K562 (cell line): ENCODE measurements at regions not wholly inside any gene's neighbourhood (a gene's known extent, or its start where the extent isn't known, plus 50 kb on each side); places are given as distances from the start of the nearest gene placed in this dataset.

Experiments
- CBX3 ChIP-seq, 2 experiments: IDR thresholded peaks; 1 replicate in 1 of 2; 2 replicates in 1 of 2; pipeline ENCODE4 v1.6.1; 2012; ENCODE audit warnings: inconsistent platforms in 2 of 2, low read length in 2 of 2, borderline replicate concordance in 1 of 2, control low read depth in 1 of 2
- FOS ChIP-seq: IDR thresholded peaks from 3 replicates; pipeline ENCODE4 v1.6.1; 2011; ENCODE audit not compliant: insufficient read length; ENCODE audit errors: extremely low read depth
- GATA2 ChIP-seq: sonication (generic); formaldehyde crosslinking; IDR thresholded peaks from 2 replicates; pipeline ENCODE4 v1.4.0; 2020; ENCODE audit warnings: mild to moderate bottlenecking, missing genetic modification reagents
- MEF2D ChIP-seq: conservative IDR thresholded peaks from 2 replicates; pipeline ENCODE4 v1.6.1; 2016; ENCODE audit warnings: low read depth, missing genetic modification characterization, missing compliant biosample characterization
- PHTF2 ChIP-seq: fragments of 250-450 bp; sonication (Bioruptor Pico); IDR thresholded peaks from 2 replicates; pipeline ENCODE4 v1.5.0; 2021; ENCODE audit warnings: mild to moderate bottlenecking
- POLR2G ChIP-seq: fragments of 200-400 bp; formaldehyde crosslinking; IDR thresholded peaks from 2 replicates; pipeline ENCODE4 v1.6.1; 2017; ENCODE audit warnings: low read depth, mild to moderate bottlenecking, antibody characterized with exemption, low read length, moderate library complexity
- PRMT5 ChIP-seq: sonication (generic); formaldehyde crosslinking; IDR thresholded peaks from 2 replicates; pipeline ENCODE4 v1.5.0; 2020; ENCODE audit warnings: missing genetic modification reagents
- SAP30 ChIP-seq: fragments of 200-600 bp; sonication (generic); IDR thresholded peaks from 2 replicates; pipeline ENCODE4 v1.6.1; 2012; ENCODE audit warnings: borderline replicate concordance, low read depth, mild to moderate bottlenecking, moderate library complexity, low read length, control low read depth, inconsistent platforms; ENCODE audit not compliant: insufficient read depth, poor library complexity, severe bottlenecking
- WHSC1 ChIP-seq: IDR thresholded peaks from one replicate; pipeline ENCODE4 v1.6.1; 2012; ENCODE audit warnings: low read length, control low read depth, inconsistent platforms
- ZNF408 ChIP-seq: fragments of 250-450 bp; sonication (Bioruptor Pico); IDR thresholded peaks from 2 replicates; pipeline ENCODE4 v1.4.0; 2020; ENCODE audit warnings: low read depth, mild to moderate bottlenecking, moderate library complexity
- TF ChIP-seq, protein P1 (sequence below): sonication (generic); formaldehyde crosslinking; IDR thresholded peaks from 2 replicates; pipeline ENCODE4 v1.8.0; 2022; ENCODE audit warnings: missing genetic modification reagents, mild to moderate bottlenecking, borderline replicate concordance
- TF ChIP-seq, protein P2 (sequence below): fragments of 450-650 bp; IDR thresholded peaks from 2 replicates; pipeline ENCODE4 v1.6.1; 2017; ENCODE audit warnings: mild to moderate bottlenecking, moderate library complexity

DNA sequence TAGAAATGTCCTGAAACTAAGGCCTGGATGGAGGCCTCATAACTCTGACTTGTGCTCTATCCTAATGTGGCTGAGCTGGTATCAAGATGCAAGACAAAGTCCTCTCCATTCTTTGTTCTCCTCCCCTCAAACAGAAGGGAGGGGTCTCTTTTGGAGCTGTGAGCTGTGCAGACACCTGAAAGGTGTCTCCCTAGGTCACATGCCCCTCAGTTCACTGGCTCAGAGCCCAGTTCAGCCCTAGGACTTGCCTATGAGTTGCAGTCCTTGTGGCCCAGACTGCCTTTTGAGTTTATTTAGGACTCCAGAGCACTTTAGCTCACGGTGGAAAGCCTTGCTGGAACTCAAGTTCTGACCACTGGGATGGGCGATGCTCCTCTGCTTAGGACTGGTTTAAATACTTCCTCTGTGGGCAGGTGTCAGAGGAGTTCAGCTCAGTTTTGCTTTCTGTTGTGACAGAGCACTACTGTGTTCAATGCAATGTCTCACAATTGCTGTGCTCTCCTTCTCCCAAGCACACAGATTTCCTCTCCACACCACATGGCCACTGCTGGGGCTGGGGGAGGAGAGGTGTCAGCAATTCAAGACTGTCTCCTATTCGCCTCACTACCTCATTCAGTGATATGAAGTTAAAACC, 84.8 kb upstream of the ZNF827 start:
- TF ChIP-seq, protein P1, sequence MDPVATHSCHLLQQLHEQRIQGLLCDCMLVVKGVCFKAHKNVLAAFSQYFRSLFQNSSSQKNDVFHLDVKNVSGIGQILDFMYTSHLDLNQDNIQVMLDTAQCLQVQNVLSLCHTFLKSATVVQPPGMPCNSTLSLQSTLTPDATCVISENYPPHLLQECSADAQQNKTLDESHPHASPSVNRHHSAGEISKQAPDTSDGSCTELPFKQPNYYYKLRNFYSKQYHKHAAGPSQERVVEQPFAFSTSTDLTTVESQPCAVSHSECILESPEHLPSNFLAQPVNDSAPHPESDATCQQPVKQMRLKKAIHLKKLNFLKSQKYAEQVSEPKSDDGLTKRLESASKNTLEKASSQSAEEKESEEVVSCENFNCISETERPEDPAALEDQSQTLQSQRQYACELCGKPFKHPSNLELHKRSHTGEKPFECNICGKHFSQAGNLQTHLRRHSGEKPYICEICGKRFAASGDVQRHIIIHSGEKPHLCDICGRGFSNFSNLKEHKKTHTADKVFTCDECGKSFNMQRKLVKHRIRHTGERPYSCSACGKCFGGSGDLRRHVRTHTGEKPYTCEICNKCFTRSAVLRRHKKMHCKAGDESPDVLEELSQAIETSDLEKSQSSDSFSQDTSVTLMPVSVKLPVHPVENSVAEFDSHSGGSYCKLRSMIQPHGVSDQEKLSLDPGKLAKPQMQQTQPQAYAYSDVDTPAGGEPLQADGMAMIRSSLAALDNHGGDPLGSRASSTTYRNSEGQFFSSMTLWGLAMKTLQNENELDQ, result no peak
- no peak for TF ChIP-seq POLR2G
- TF ChIP-seq PRMT5 (CRISPR knock-in tag), result no peak
- TF ChIP-seq MEF2D, result no peak
- TF ChIP-seq ZNF408 (CRISPR knock-in tag), result no peak
- TF ChIP-seq, protein P2, sequence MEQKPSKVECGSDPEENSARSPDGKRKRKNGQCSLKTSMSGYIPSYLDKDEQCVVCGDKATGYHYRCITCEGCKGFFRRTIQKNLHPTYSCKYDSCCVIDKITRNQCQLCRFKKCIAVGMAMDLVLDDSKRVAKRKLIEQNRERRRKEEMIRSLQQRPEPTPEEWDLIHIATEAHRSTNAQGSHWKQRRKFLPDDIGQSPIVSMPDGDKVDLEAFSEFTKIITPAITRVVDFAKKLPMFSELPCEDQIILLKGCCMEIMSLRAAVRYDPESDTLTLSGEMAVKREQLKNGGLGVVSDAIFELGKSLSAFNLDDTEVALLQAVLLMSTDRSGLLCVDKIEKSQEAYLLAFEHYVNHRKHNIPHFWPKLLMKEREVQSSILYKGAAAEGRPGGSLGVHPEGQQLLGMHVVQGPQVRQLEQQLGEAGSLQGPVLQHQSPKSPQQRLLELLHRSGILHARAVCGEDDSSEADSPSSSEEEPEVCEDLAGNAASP, result no peak
- no peak for TF ChIP-seq WHSC1
- TF ChIP-seq PHTF2, result no peak
- TF ChIP-seq FOS, result no peak
- TF ChIP-seq GATA2, result no peak
- TF ChIP-seq CBX3 (IDR thresholded peaks at IDR 0.05; ENCODE audit: borderline replicate concordance in 1 of 2, low read length in 2 of 2), result no peak
- no peak for TF ChIP-seq SAP30
